ENCODE measurements at regions not wholly inside any gene's neighbourhood (a gene's known extent, or its start where the extent isn't known, plus 50 kb on each side); places are given as distances from the start of the nearest gene placed in this dataset.

- DNase-seq (ENCODE audit: low read depth) = no peak
Observed at GRCh38 chr17:70654706-70655105, 485.4 kb downstream of the KCNJ2 start.

GRCh38 chr17:70655176-70655958 lies 486.0 kb downstream of the KCNJ2 start:
- DNase-seq (ENCODE audit: low read depth) = no peak

- DNase-seq (ENCODE audit: low read depth) = no peak
Observed at GRCh38 chr17:70658317-70658716, 489.0 kb downstream of the KCNJ2 start.

GRCh38 chr17:70658840-70659239 lies 489.5 kb downstream of the KCNJ2 start:
- DNase-seq (ENCODE audit: low read depth) = no peak

- DNase-seq (ENCODE audit: low read depth) = no peak
Observed at GRCh38 chr17:70661342-70662222, 492.2 kb downstream of the KCNJ2 start.

- DNase-seq (ENCODE audit: low read depth) = no peak
Observed at GRCh38 chr17:70668276-70668937, 499.1 kb downstream of the KCNJ2 start.

- DNase-seq (ENCODE audit: low read depth) = no peak
Observed at GRCh38 chr17:70668938-70669778, 499.8 kb downstream of the KCNJ2 start.

- no peak for DNase-seq (ENCODE audit: low read depth)
Observed at GRCh38 chr17:70674061-70674460, 504.7 kb downstream of the KCNJ2 start.

- DNase-seq (ENCODE audit: low read depth) = no peak
Observed at GRCh38 chr17:70675070-70675590, 505.8 kb downstream of the KCNJ2 start.

GRCh38 chr17:70677783-70678647 lies 508.7 kb downstream of the KCNJ2 start:
- no peak for DNase-seq (ENCODE audit: low read depth)

- DNase-seq (ENCODE audit: low read depth) = no peak
Observed at GRCh38 chr17:70678889-70679288, 509.6 kb downstream of the KCNJ2 start.

GRCh38 chr17:70683936-70684335 lies 514.6 kb downstream of the KCNJ2 start:
- DNase-seq (ENCODE audit: low read depth) = no peak

GRCh38 chr17:70687421-70687820 lies 518.1 kb downstream of the KCNJ2 start:
- no peak for DNase-seq (ENCODE audit: low read depth)

- no peak for DNase-seq (ENCODE audit: low read depth)
Observed at GRCh38 chr17:70691150-70691549, 521.8 kb downstream of the KCNJ2 start.

GRCh38 chr17:70699408-70699807 lies 530.1 kb downstream of the KCNJ2 start:
- DNase-seq (ENCODE audit: low read depth) = no peak

- no peak for DNase-seq (ENCODE audit: low read depth)
Observed at GRCh38 chr17:70702683-70703255, 533.4 kb downstream of the KCNJ2 start.

- DNase-seq (ENCODE audit: low read depth) = no peak
Observed at GRCh38 chr17:70709596-70709995, 540.3 kb downstream of the KCNJ2 start.

GRCh38 chr17:70713694-70714093 lies 544.4 kb downstream of the KCNJ2 start:
- DNase-seq (ENCODE audit: low read depth) = no peak

- no peak for DNase-seq (ENCODE audit: low read depth)
Observed at GRCh38 chr17:70716551-70716950, 547.2 kb downstream of the KCNJ2 start.

GRCh38 chr17:70717042-70717441 lies 547.7 kb downstream of the KCNJ2 start:
- DNase-seq (ENCODE audit: low read depth) = no peak

All from EH (cell line).